ENCODE measurements at regions not wholly inside any gene's neighbourhood (a gene's known extent, or its start where the extent isn't known, plus 50 kb on each side); places are given as distances from the start of the nearest gene placed in this dataset.
A peak's percentile ranks its signal among the peaks of the same experiment; 100 is the strongest.

- Mint-ChIP-seq H3K27me3 (no peaks in the 10 kb centered on the region), H3K36me3 (no peaks in the 10 kb centered on the region), H3K9me3 (peaks cover 9% of the 10 kb centered on the region), H3K4me3 (no peak overlapping the region), H3K4me1 (no peaks in the 10 kb centered on the region), H3K27ac (no peak overlapping the region)
- no peak for ATAC-seq
These were observed 154.7 kb downstream of the KTN1 start for GRCh38 chr14:55734731-55735130.

- H3K36me3 Mint-ChIP-seq, result no peaks in the 10 kb centered on the region
- peaks cover 9% of the 10 kb centered on the region for H3K9me3 Mint-ChIP-seq
- no peaks in the 10 kb centered on the region for H3K4me1 Mint-ChIP-seq
- ATAC-seq, result no peak
- no peaks in the 10 kb centered on the region for H3K27me3 Mint-ChIP-seq
- H3K27ac Mint-ChIP-seq, result no peak overlapping the region
- no peak overlapping the region for H3K4me3 Mint-ChIP-seq
These were observed 160.1 kb downstream of the KTN1 start for GRCh38 chr14:55739967-55740648.

- no peaks in the 10 kb centered on the region for H3K36me3 Mint-ChIP-seq
- no peaks in the 10 kb centered on the region for H3K27me3 Mint-ChIP-seq
- H3K27ac Mint-ChIP-seq, result no peak overlapping the region
- ATAC-seq, result no peak
- H3K4me3 Mint-ChIP-seq, result no peak overlapping the region
- peaks cover 7% of the 10 kb centered on the region for H3K9me3 Mint-ChIP-seq
- no peaks in the 10 kb centered on the region for H3K4me1 Mint-ChIP-seq
These were observed 160.6 kb downstream of the KTN1 start for GRCh38 chr14:55740649-55740989.

GRCh38 chr14:55741240-55741639 lies 161.2 kb downstream of the KTN1 start:
- H3K9me3 Mint-ChIP-seq, result peaks cover 2% of the 10 kb centered on the region
- no peaks in the 10 kb centered on the region for H3K36me3 Mint-ChIP-seq
- no peak overlapping the region for H3K4me3 Mint-ChIP-seq
- H3K4me1 Mint-ChIP-seq, result no peaks in the 10 kb centered on the region
- no peak for ATAC-seq
- H3K27ac Mint-ChIP-seq, result no peak overlapping the region
- H3K27me3 Mint-ChIP-seq, result no peaks in the 10 kb centered on the region

GRCh38 chr14:55743551-55743950 lies 163.5 kb downstream of the KTN1 start:
- Mint-ChIP-seq H3K36me3 (no peaks in the 10 kb centered on the region), H3K4me1 (no peaks in the 10 kb centered on the region), H3K4me3 (no peak overlapping the region), H3K9me3 (no peaks in the 10 kb centered on the region), H3K27ac (no peak overlapping the region), H3K27me3 (no peaks in the 10 kb centered on the region)
- ATAC-seq, result no peak

- Mint-ChIP-seq H3K9me3 (no peaks in the 10 kb centered on the region), H3K27ac (no peak overlapping the region), H3K27me3 (no peaks in the 10 kb centered on the region), H3K36me3 (no peaks in the 10 kb centered on the region), H3K4me1 (no peaks in the 10 kb centered on the region), H3K4me3 (no peak overlapping the region)
- ATAC-seq, result no peak
These were observed 164.3 kb downstream of the KTN1 start for GRCh38 chr14:55744321-55744720.

GRCh38 chr14:55745906-55746305 lies 165.9 kb downstream of the KTN1 start:
- H3K27me3 Mint-ChIP-seq, result no peaks in the 10 kb centered on the region
- H3K27ac Mint-ChIP-seq, result no peak overlapping the region
- no peaks in the 10 kb centered on the region for H3K9me3 Mint-ChIP-seq
- H3K36me3 Mint-ChIP-seq, result no peaks in the 10 kb centered on the region
- no peak overlapping the region for H3K4me3 Mint-ChIP-seq
- no peaks in the 10 kb centered on the region for H3K4me1 Mint-ChIP-seq
- no peak for ATAC-seq

GRCh38 chr14:55746558-55746957 lies 166.6 kb downstream of the KTN1 start:
- Mint-ChIP-seq H3K4me1 (no peaks in the 10 kb centered on the region), H3K27ac (no peak overlapping the region), H3K36me3 (no peaks in the 10 kb centered on the region), H3K4me3 (no peak overlapping the region), H3K9me3 (no peaks in the 10 kb centered on the region), H3K27me3 (no peaks in the 10 kb centered on the region)
- ATAC-seq, result peak; percentile 32

- Mint-ChIP-seq H3K27ac (no peak overlapping the region), H3K9me3 (no peaks in the 10 kb centered on the region)
- ATAC-seq, result no peak
These were observed 167.2 kb downstream of the KTN1 start for GRCh38 chr14:55747186-55747585.

GRCh38 chr14:55749201-55749812 lies 169.3 kb downstream of the KTN1 start:
- H3K4me3 Mint-ChIP-seq, result no peak overlapping the region
- H3K36me3 Mint-ChIP-seq, result no peaks in the 10 kb centered on the region
- no peak overlapping the region for H3K27ac Mint-ChIP-seq
- no peaks in the 10 kb centered on the region for H3K9me3 Mint-ChIP-seq
- ATAC-seq, result no peak
- no peaks in the 10 kb centered on the region for H3K27me3 Mint-ChIP-seq
- H3K4me1 Mint-ChIP-seq, result no peaks in the 10 kb centered on the region

More at GRCh38 chr14:55747186-55747585, 167.2 kb downstream of the KTN1 start:
- H3K4me1 Mint-ChIP-seq, result no peaks in the 10 kb centered on the region
- no peak overlapping the region for H3K4me3 Mint-ChIP-seq
- no peaks in the 10 kb centered on the region for H3K36me3 Mint-ChIP-seq
- H3K27me3 Mint-ChIP-seq, result no peaks in the 10 kb centered on the region

- no peaks in the 10 kb centered on the region for H3K4me1 Mint-ChIP-seq
- no peaks in the 10 kb centered on the region for H3K9me3 Mint-ChIP-seq
- no peaks in the 10 kb centered on the region for H3K36me3 Mint-ChIP-seq
- H3K27me3 Mint-ChIP-seq, result no peaks in the 10 kb centered on the region
- ATAC-seq, result no peak
- no peak overlapping the region for H3K27ac Mint-ChIP-seq
- H3K4me3 Mint-ChIP-seq, result no peak overlapping the region
These were observed 169.9 kb downstream of the KTN1 start for GRCh38 chr14:55749946-55750345.

- Mint-ChIP-seq H3K27ac (no peak overlapping the region), H3K4me1 (no peaks in the 10 kb centered on the region), H3K9me3 (no peaks in the 10 kb centered on the region), H3K36me3 (no peaks in the 10 kb centered on the region), H3K4me3 (no peak overlapping the region), H3K27me3 (no peaks in the 10 kb centered on the region)
- ATAC-seq, result no peak
These were observed 172.8 kb downstream of the KTN1 start for GRCh38 chr14:55752580-55753390.

- Mint-ChIP-seq H3K27ac (no peak overlapping the region), H3K27me3 (no peaks in the 10 kb centered on the region), H3K4me1 (no peaks in the 10 kb centered on the region), H3K36me3 (no peaks in the 10 kb centered on the region), H3K9me3 (no peaks in the 10 kb centered on the region), H3K4me3 (no peak overlapping the region)
- no peak for ATAC-seq
These were observed 174.5 kb downstream of the KTN1 start for GRCh38 chr14:55754471-55754870.

GRCh38 chr14:55754871-55755270 lies 174.9 kb downstream of the KTN1 start:
- Mint-ChIP-seq H3K4me3 (no peak overlapping the region), H3K27ac (no peak overlapping the region), H3K9me3 (no peaks in the 10 kb centered on the region), H3K4me1 (no peaks in the 10 kb centered on the region), H3K27me3 (no peaks in the 10 kb centered on the region), H3K36me3 (no peaks in the 10 kb centered on the region)
- no peak for ATAC-seq

GRCh38 chr14:55756078-55756477 lies 176.1 kb downstream of the KTN1 start:
- no peaks in the 10 kb centered on the region for H3K4me1 Mint-ChIP-seq
- H3K4me3 Mint-ChIP-seq, result no peak overlapping the region

GRCh38 chr14:55756557-55756956 lies 176.6 kb downstream of the KTN1 start:
- no peak for ATAC-seq
- no peaks in the 10 kb centered on the region for H3K36me3 Mint-ChIP-seq
- H3K4me1 Mint-ChIP-seq, result no peaks in the 10 kb centered on the region
- no peaks in the 10 kb centered on the region for H3K9me3 Mint-ChIP-seq
- peaks cover 3% of the 10 kb centered on the region for H3K27me3 Mint-ChIP-seq
- no peak overlapping the region for H3K27ac Mint-ChIP-seq
- H3K4me3 Mint-ChIP-seq, result no peak overlapping the region

More at GRCh38 chr14:55756078-55756477, 176.1 kb downstream of the KTN1 start:
- H3K27me3 Mint-ChIP-seq, result no peaks in the 10 kb centered on the region
- no peaks in the 10 kb centered on the region for H3K9me3 Mint-ChIP-seq
- no peaks in the 10 kb centered on the region for H3K36me3 Mint-ChIP-seq
- no peak for ATAC-seq
- H3K27ac Mint-ChIP-seq, result no peak overlapping the region
